Activated CD4-positive, alpha-beta T cell treated with anti-CD3 and anti-CD28 coated beads, Interleukin-2, amount 10 ng/mL, durations not matched to agents 24 days and 14 days (primary cell): ENCODE measurements at regions not wholly inside any gene's neighbourhood (a gene's known extent, or its start where the extent isn't known, plus 50 kb on each side); places are given as distances from the start of the nearest gene placed in this dataset.

Experiments used
- DNase-seq: peaks from one replicate; pipeline ENCODE4 v3.0.0; 2022
- H3K27ac Mint-ChIP-seq: one replicate; pipeline ENCODE4 v1.8.0; 2022; ENCODE audit warnings: mild to moderate bottlenecking, mixed read lengths
- H3K27me3 Mint-ChIP-seq: one replicate; pipeline ENCODE4 v1.8.0; 2022; ENCODE audit warnings: mixed read lengths
- H3K36me3 Mint-ChIP-seq: one replicate; pipeline ENCODE4 v1.8.0; 2022; ENCODE audit warnings: low read depth, mild to moderate bottlenecking, mixed read lengths
- H3K4me1 Mint-ChIP-seq: one replicate; pipeline ENCODE4 v1.8.0; 2021; ENCODE audit warnings: mixed read lengths
- H3K4me3 Mint-ChIP-seq: one replicate; pipeline ENCODE4 v1.8.0; 2022; ENCODE audit warnings: mild to moderate bottlenecking, moderate library complexity, mixed read lengths
- H3K9me3 Mint-ChIP-seq: one replicate; pipeline ENCODE4 v1.8.0; 2021; ENCODE audit warnings: mixed read lengths
- intact Hi-C: fragments of 100-400 bp; cut with micrococcal nuclease; formaldehyde crosslinking; loops from one replicate; pipeline ENCODE4 v1.15.1; 2023

DNA sequence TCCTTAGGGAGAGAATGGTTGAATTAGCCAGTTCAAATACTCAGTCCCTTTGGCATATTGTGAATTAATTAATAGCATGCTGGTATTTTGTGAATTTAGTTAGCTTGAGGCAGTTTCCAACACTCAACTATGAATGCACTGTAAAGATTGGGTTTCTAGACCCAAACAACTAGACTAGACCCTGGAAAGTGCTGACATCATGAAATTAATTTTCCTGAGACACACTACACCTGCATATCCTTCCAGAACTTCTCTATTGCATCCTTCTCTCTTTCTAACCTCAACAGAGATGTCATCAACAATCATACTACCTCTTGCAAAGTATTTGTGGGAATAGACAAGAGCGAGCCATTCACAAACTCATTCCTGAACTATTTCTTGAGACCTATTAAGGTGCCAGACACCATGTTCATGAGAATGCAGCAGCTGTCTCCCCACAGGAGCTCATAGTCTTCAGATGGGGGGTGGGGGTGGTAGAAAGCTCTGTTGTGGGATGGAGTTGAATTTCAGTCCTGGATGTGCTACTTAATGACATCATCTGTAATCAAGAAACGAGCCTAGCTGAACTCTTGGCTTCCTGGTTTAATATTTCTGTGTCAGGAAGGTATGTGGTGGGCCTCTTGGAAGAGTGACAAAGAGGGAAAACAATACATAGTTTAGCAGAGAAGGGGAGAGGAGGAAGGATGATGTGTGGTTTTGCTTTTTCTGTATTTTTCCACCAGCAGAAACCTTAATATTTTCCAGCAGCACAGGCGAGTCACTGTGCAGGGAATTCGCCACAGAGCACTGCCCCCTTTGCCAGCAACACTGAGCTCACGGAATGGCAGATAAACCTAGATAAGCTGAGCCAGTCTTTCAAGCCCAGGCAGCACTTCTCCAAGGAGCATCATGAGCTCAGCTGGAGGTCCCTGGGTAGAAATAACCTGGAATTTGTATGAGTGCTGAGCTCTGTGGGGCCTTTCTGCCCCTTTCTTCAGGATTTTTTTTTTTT, 53.1 kb upstream of the CYSLTR2 start:
- Mint-ChIP-seq H3K36me3 (no peaks in the 10 kb centered on the region), H3K27ac (no peak overlapping the region), H3K27me3 (peaks cover 12% of the 10 kb centered on the region), H3K4me3 (no peak overlapping the region), H3K9me3 (peaks cover 4% of the 10 kb centered on the region), H3K4me1 (peaks cover 3% of the 10 kb centered on the region)
- intact Hi-C loops = no loop called here
- DNase-seq = no peak

DNA sequence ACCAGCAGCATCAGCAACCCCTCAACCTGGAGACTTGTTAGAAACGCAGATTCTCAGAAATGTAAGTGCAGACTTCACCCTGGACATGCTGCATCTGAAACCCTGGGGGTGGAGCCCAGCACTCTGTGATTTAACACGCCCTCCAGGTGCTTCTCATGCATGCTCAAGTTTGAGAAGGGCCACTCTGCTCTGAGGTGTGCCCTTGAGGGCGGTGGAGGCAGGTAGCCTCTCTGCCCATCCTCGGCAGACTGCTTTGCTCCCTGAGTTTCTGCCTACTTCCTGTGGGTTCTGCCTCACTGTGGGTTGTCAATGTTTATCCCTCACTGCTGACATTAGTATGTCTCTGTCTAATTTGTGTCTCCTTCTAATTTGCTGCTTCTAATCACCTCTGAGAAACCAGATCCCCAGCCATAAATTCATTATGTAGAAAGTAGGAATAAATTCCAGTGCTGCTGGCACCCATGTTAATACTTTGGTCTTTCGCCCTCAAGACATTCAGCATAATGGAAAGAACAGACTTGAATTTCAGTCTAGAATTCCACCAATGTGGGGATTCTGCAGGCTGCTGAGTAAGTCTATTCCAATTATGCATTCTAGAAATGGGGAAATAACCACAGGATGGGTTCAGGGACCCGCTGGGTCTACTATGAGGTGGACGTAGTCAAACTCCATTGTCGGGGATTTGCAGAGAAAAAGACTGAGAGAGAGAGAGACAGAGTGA, 51.3 kb upstream of the CYSLTR2 start:
- H3K36me3 Mint-ChIP-seq = no peaks in the 10 kb centered on the region
- peaks cover 9% of the 10 kb centered on the region for H3K9me3 Mint-ChIP-seq
- no peak overlapping the region for H3K4me3 Mint-ChIP-seq
- DNase-seq = no peak
- intact Hi-C loops = no loop called here
- H3K4me1 Mint-ChIP-seq = peaks cover 3% of the 10 kb centered on the region
- peaks cover 16% of the 10 kb centered on the region for H3K27me3 Mint-ChIP-seq
- no peak overlapping the region for H3K27ac Mint-ChIP-seq

DNA sequence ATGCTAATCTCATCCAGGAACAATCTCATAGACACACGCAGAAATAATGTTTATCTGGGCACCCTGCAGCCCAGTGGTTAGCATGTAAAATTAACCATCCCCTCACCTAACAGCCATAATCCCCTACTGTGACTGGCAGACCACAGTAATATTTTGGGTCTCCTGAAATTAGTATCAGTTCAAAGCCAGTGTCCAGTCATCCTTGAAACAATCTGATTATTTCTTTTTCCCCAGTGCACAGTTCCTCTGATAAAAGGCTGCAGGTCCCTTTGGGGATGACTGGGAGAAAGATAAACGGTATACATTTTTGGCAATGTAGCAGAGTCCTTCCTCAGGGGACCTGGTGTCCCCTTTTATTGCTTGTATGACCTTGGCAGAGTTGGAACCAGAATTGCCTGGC, 50.4 kb upstream of the CYSLTR2 start:
- H3K9me3 Mint-ChIP-seq = peaks cover 9% of the 10 kb centered on the region
- DNase-seq = no peak
- intact Hi-C loops = no loop called here
- H3K27ac Mint-ChIP-seq = no peak overlapping the region
- H3K4me1 Mint-ChIP-seq = peaks cover 3% of the 10 kb centered on the region
- H3K27me3 Mint-ChIP-seq = peaks cover 21% of the 10 kb centered on the region
- H3K36me3 Mint-ChIP-seq = no peaks in the 10 kb centered on the region
- no peak overlapping the region for H3K4me3 Mint-ChIP-seq
